IMR-90 (cell line): ENCODE measurements at regions not wholly inside any gene's neighbourhood (a gene's known extent, or its start where the extent isn't known, plus 50 kb on each side); places are given as distances from the start of the nearest gene placed in this dataset.

Experiments
- ATAC-seq: fragments of 200-7000 bp; cut with Tn5 transposase; 2 replicates; pipeline ENCODE4 v1.9.1; 2020; ENCODE audit warnings: low read depth, mild to moderate bottlenecking, moderate library complexity
- BruUV-seq: library from RNA; stranded (reverse); fragments of 400-500 nt; replicated peaks from 2 replicates; lab custom pipeline; 2021; lab: Mats Ljungman, UMichigan
- CTCF ChIA-PET: fragments of 300-600 bp; formaldehyde crosslinking; extraction: SDS; loops from one replicate; lab custom pipeline; 2021; ENCODE audit warnings: antibody characterized with exemption; lab: Yijun Ruan, JAX
- POLR2A ChIA-PET: fragments of 300-600 bp; sonication (Branson Sonifier 250); formaldehyde crosslinking; loops from one replicate; lab custom pipeline; 2022; ENCODE audit warnings: antibody characterized with exemption; ENCODE audit not compliant: unreplicated experiment; lab: Charles Lee
- DNase-seq: peaks from one replicate; pipeline ENCODE4 v3.0.0; 2013
- H2AFZ ChIP-seq: replicated peaks from 2 replicates; pipeline ENCODE3; 2013; ENCODE audit warnings: low read length, mild to moderate bottlenecking; ENCODE audit not compliant: poor library complexity
- H2AK5ac ChIP-seq: 2 replicates; pipeline ENCODE4 v1.6.1; 2013; ENCODE audit warnings: low read depth, low read length, inconsistent platforms
- H2AK9ac ChIP-seq: replicated peaks from 2 replicates; pipeline ENCODE3; 2013; ENCODE audit warnings: mild to moderate bottlenecking, low read depth, low read length, moderate library complexity; ENCODE audit not compliant: poor library complexity
- H2BK120ac ChIP-seq: 2 replicates; pipeline ENCODE4 v1.6.1; 2013; ENCODE audit warnings: low read depth, low read length, inconsistent platforms
- H2BK15ac ChIP-seq: 3 replicates; pipeline ENCODE4 v1.6.1; 2013; ENCODE audit warnings: low read depth, low read length, inconsistent platforms
- H2BK20ac ChIP-seq: 2 replicates; pipeline ENCODE4 v1.6.1; 2013; ENCODE audit warnings: low read depth, mild to moderate bottlenecking, inconsistent platforms, low read length, moderate library complexity
- H2BK5ac ChIP-seq: 2 replicates; pipeline ENCODE4 v1.6.1; 2013; ENCODE audit warnings: mild to moderate bottlenecking, low read depth, low read length, inconsistent platforms; ENCODE audit not compliant: poor library complexity, severe bottlenecking
- H3K14ac ChIP-seq: replicated peaks from 2 replicates; pipeline ENCODE4 v1.6.1; 2013; ENCODE audit warnings: low read depth, low read length, inconsistent platforms
- H3K18ac ChIP-seq: 2 replicates; pipeline ENCODE4 v1.6.1; 2013; ENCODE audit warnings: low read depth, low read length, control low read depth
- H3K23ac ChIP-seq: 2 replicates; pipeline ENCODE4 v1.6.1; 2013; ENCODE audit warnings: low read depth, low read length, inconsistent platforms
- H3K27ac ChIP-seq: 2 replicates; pipeline ENCODE4 v1.5.1; 2013; ENCODE audit warnings: mild to moderate bottlenecking, control low read depth, low read length; ENCODE audit not compliant: insufficient read depth
- H3K27me3 ChIP-seq: 2 replicates; pipeline ENCODE4 v1.6.1; 2013; ENCODE audit warnings: low read length; ENCODE audit not compliant: control insufficient read depth, insufficient read depth
- H3K36me3 ChIP-seq: 2 replicates; pipeline ENCODE4 v1.6.1; 2013; ENCODE audit warnings: low read length, mixed read lengths; ENCODE audit not compliant: control insufficient read depth, insufficient read depth
- H3K4ac ChIP-seq: 2 replicates; pipeline ENCODE4 v1.6.1; 2013; ENCODE audit warnings: low read depth, low read length, inconsistent platforms
- H3K4me1 ChIP-seq: 2 replicates; pipeline ENCODE4 v1.6.1; 2013; ENCODE audit warnings: low read length, mixed read lengths; ENCODE audit not compliant: control insufficient read depth, insufficient read depth
- H3K4me2 ChIP-seq: 2 replicates; pipeline ENCODE4 v1.6.1; 2013; ENCODE audit warnings: low read depth, mild to moderate bottlenecking, control low read depth, low read length, moderate library complexity
- H3K4me3 ChIP-seq: 2 replicates; pipeline ENCODE4 v1.5.1; 2013; ENCODE audit warnings: low read depth, mild to moderate bottlenecking, control low read depth, low read length, moderate library complexity; ENCODE audit not compliant: insufficient read depth
- H3K56ac ChIP-seq: 2 replicates; pipeline ENCODE4 v1.6.1; 2013; ENCODE audit warnings: low read length, inconsistent platforms; ENCODE audit not compliant: insufficient read depth; ENCODE audit errors: extremely low read depth
- H3K79me1 ChIP-seq, 2 experiments: 2 replicates each; pipeline ENCODE4 v1.6.1; 2013; ENCODE audit warnings: low read length in 2 of 2, inconsistent platforms in 1 of 2, low read depth in 1 of 2
- H3K9ac ChIP-seq: 2 replicates; pipeline ENCODE4 v1.6.1; 2013; ENCODE audit warnings: low read depth, low read length, control low read depth
- H3K9me1 ChIP-seq: 2 replicates; pipeline ENCODE4 v1.6.1; 2013; ENCODE audit warnings: low read length, inconsistent platforms; ENCODE audit not compliant: insufficient read depth
- H3K9me3 ChIP-seq: 2 replicates; pipeline ENCODE4 v1.6.1; 2013; ENCODE audit warnings: low read length; ENCODE audit not compliant: control insufficient read depth, insufficient read depth
- H4K20me1 ChIP-seq: 2 replicates; pipeline ENCODE4 v1.6.1; 2013; ENCODE audit warnings: low read length, inconsistent platforms; ENCODE audit not compliant: insufficient read depth
- H4K5ac ChIP-seq: 2 replicates; pipeline ENCODE4 v1.6.1; 2013; ENCODE audit warnings: mild to moderate bottlenecking, low read depth, low read length, control low read depth
- H4K8ac ChIP-seq, 2 experiments: 2 replicates each; pipeline ENCODE4 v1.6.1; 2013; ENCODE audit warnings: low read depth in 2 of 2, low read length in 2 of 2, control low read depth in 1 of 2, inconsistent platforms in 1 of 2
- H4K91ac ChIP-seq: 2 replicates; pipeline ENCODE4 v1.6.1; 2013; ENCODE audit warnings: low read depth, low read length, inconsistent platforms; ENCODE audit not compliant: insufficient read depth
- BHLHE40 ChIP-seq: fragments of 150-350 bp; IDR thresholded peaks from 2 replicates; pipeline ENCODE4 v1.6.1; 2016; ENCODE audit warnings: mild to moderate bottlenecking, low read depth, low read length
- CEBPB ChIP-seq: IDR thresholded peaks from 2 replicates; pipeline ENCODE4 v1.6.1; 2012; ENCODE audit warnings: low read depth, low read length, improper control_type of control experiment
- CHD1 ChIP-seq: IDR thresholded peaks from 2 replicates; pipeline ENCODE4 v1.6.1; 2012; ENCODE audit warnings: low read depth, low read length, improper control_type of control experiment
- FOS ChIP-seq: fragments of 150-350 bp; IDR thresholded peaks from 2 replicates; pipeline ENCODE4 v1.6.1; 2016; ENCODE audit warnings: low read depth, low read length
- MAFK ChIP-seq: IDR thresholded peaks from 2 replicates; pipeline ENCODE4 v1.6.1; 2012; ENCODE audit warnings: low read depth, low read length, improper control_type of control experiment
- MAZ ChIP-seq: IDR thresholded peaks from 2 replicates; pipeline ENCODE4 v1.6.1; 2012; ENCODE audit warnings: low read depth, mild to moderate bottlenecking, low read length, improper control_type of control experiment, moderate library complexity, borderline replicate concordance
- MXI1 ChIP-seq: IDR thresholded peaks from 2 replicates; pipeline ENCODE4 v1.6.1; 2012; ENCODE audit warnings: low read depth, mild to moderate bottlenecking, low read length, moderate library complexity, borderline replicate concordance
- NFE2L2 ChIP-seq: fragments of 150-350 bp; IDR thresholded peaks from 2 replicates; pipeline ENCODE4 v1.6.1; 2016; ENCODE audit warnings: low read depth, mild to moderate bottlenecking, low read length
- POLR2A ChIP-seq: IDR thresholded peaks from 2 replicates; pipeline ENCODE4 v1.6.1; 2012; ENCODE audit warnings: mild to moderate bottlenecking, low read depth, low read length
- RAD21 ChIP-seq: IDR thresholded peaks from 2 replicates; pipeline ENCODE4 v1.6.1; 2012; ENCODE audit warnings: low read length, improper control_type of control experiment
- RCOR1 ChIP-seq: IDR thresholded peaks from 2 replicates; pipeline ENCODE4 v1.6.1; 2012; ENCODE audit warnings: mild to moderate bottlenecking, low read length, improper control_type of control experiment; ENCODE audit not compliant: insufficient replicate concordance
- RFX5 ChIP-seq: IDR thresholded peaks from 2 replicates; pipeline ENCODE4 v1.8.0; 2012; ENCODE audit warnings: low read depth, mild to moderate bottlenecking, low read length, moderate library complexity
- SMC3 ChIP-seq: fragments of 150-350 bp; IDR thresholded peaks from 2 replicates; pipeline ENCODE4 v1.6.1; 2016; ENCODE audit warnings: low read depth, mild to moderate bottlenecking, antibody characterized with exemption, low read length, moderate library complexity
- USF2 ChIP-seq: fragments of 150-350 bp; IDR thresholded peaks from 2 replicates; pipeline ENCODE4 v1.6.1; 2017; ENCODE audit warnings: mild to moderate bottlenecking, antibody characterized with exemption, low read length, low read depth
- WGBS, 2 experiments: methylation state at CpG; one replicate each; pipeline versions ENCODE4 v1.1.5 to v1.1.7; 2013; ENCODE audit warnings: missing lambda C conversion rate in 2 of 2; ENCODE audit not compliant: insufficient read length in 1 of 2; ENCODE audit errors: extremely low coverage in 2 of 2; 5-methylcytosine and 5-hydroxymethylcytosine counted together
- dilution Hi-C: fragments of 300-500 bp; cut with HindIII; formaldehyde crosslinking; loops from one replicate; pipeline ENCODE4 v1.14.3; 2018; ENCODE audit warnings: low sequenced_read_pairs; ENCODE audit not compliant: unreplicated experiment
- in situ Hi-C: fragments of 300-500 bp; cut with MboI; formaldehyde crosslinking; loops from 3 replicates; pipeline ENCODE4 v1.14.3; 2019; ENCODE audit warnings: low sequenced_read_pairs, inconsistent platforms, mixed read lengths
- intact Hi-C: fragments of 100-400 bp; cut with micrococcal nuclease; formaldehyde crosslinking; loops from 2 replicates; pipeline ENCODE4 v1.10.0; 2022
- TF ChIP-seq, protein P1 (sequence below): fragments of 150-350 bp; IDR thresholded peaks from 2 replicates; pipeline ENCODE4 v1.6.1; 2016; ENCODE audit warnings: low read depth, mild to moderate bottlenecking, low read length, moderate library complexity, borderline replicate concordance
- TF ChIP-seq, protein P2 (sequence below): conservative IDR thresholded peaks from 2 replicates; pipeline ENCODE4 v1.5.1; 2012; ENCODE audit warnings: mild to moderate bottlenecking, low read depth, low read length, improper control_type of control experiment

- no peak overlapping the region for H2BK120ac ChIP-seq
- no peak overlapping the region for H3K4me3 ChIP-seq
- intact Hi-C loops (no loop called here), in situ Hi-C loops (no loop called here), dilution Hi-C loops (no loop called here)
- H3K4me2 ChIP-seq: no peak overlapping the region
- H2AFZ ChIP-seq: no peak overlapping the region
- H3K9me1 ChIP-seq: no peaks in the 10 kb centered on the region
- DNase-seq (no peak), ATAC-seq (no peak)
- H4K8ac ChIP-seq: no peak overlapping the region
- no peak overlapping the region for H2AK9ac ChIP-seq
- no peak overlapping the region for H2BK5ac ChIP-seq
- no peaks in the 10 kb centered on the region for H3K4me1 ChIP-seq
- H4K20me1 ChIP-seq: no peaks in the 10 kb centered on the region
- H4K5ac ChIP-seq: no peak overlapping the region
- no peak overlapping the region for H4K91ac ChIP-seq
- H3K27me3 ChIP-seq: peaks cover 3% of the 10 kb centered on the region; the same call in 1 of the 2 replicates
- H3K9ac ChIP-seq: no peak overlapping the region
- H3K27ac ChIP-seq: no peak overlapping the region
- no peaks in the 10 kb centered on the region for H3K36me3 ChIP-seq
- TF ChIP-seq RCOR1 (no peak), RAD21 (no peak), MAFK (no peak), MXI1 (no peak), CHD1 (no peak), MAZ (no peak), RFX5 (no peak), FOS (no peak), USF2 (no peak), BHLHE40 (no peak), CEBPB (no peak), NFE2L2 (no peak), POLR2A (no peak), SMC3 (no peak)
- TF ChIP-seq, protein P1, sequence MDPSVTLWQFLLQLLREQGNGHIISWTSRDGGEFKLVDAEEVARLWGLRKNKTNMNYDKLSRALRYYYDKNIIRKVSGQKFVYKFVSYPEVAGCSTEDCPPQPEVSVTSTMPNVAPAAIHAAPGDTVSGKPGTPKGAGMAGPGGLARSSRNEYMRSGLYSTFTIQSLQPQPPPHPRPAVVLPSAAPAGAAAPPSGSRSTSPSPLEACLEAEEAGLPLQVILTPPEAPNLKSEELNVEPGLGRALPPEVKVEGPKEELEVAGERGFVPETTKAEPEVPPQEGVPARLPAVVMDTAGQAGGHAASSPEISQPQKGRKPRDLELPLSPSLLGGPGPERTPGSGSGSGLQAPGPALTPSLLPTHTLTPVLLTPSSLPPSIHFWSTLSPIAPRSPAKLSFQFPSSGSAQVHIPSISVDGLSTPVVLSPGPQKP: no peak
- TF ChIP-seq, protein P2, sequence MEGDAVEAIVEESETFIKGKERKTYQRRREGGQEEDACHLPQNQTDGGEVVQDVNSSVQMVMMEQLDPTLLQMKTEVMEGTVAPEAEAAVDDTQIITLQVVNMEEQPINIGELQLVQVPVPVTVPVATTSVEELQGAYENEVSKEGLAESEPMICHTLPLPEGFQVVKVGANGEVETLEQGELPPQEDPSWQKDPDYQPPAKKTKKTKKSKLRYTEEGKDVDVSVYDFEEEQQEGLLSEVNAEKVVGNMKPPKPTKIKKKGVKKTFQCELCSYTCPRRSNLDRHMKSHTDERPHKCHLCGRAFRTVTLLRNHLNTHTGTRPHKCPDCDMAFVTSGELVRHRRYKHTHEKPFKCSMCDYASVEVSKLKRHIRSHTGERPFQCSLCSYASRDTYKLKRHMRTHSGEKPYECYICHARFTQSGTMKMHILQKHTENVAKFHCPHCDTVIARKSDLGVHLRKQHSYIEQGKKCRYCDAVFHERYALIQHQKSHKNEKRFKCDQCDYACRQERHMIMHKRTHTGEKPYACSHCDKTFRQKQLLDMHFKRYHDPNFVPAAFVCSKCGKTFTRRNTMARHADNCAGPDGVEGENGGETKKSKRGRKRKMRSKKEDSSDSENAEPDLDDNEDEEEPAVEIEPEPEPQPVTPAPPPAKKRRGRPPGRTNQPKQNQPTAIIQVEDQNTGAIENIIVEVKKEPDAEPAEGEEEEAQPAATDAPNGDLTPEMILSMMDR: no peak
- POLR2A ChIA-PET: no interaction called here
- no peak overlapping the region for H3K56ac ChIP-seq
- BruUV-seq: no TSS peak
- H3K14ac ChIP-seq: no peak overlapping the region
- no peak overlapping the region for H2AK5ac ChIP-seq
- no peak overlapping the region for H2BK20ac ChIP-seq
- no peaks in the 10 kb centered on the region for H3K9me3 ChIP-seq
- WGBS, 2 experiments: no CpG with 5 or more reads among the region's 7 CpGs
- no peak overlapping the region for H3K18ac ChIP-seq
- CTCF ChIA-PET: interaction anchor here (1.0 kb wide), 1 partner anchor 9 kb away, joined by 3 read pairs; no protein-coding TSS in a partner anchor
- no peaks in the 10 kb centered on the region for H3K79me1 ChIP-seq
- H2BK15ac ChIP-seq: no peak overlapping the region
- no peak overlapping the region for H3K23ac ChIP-seq
- H3K4ac ChIP-seq: no peak overlapping the region
Observed at GRCh38 chr14:94964931-94965330, 192.4 kb downstream of the DICER1 start.
